Esophagus muscularis mucosa (tissue), 4 donors: ENCODE measurements at regions not wholly inside any gene's neighbourhood (a gene's known extent, or its start where the extent isn't known, plus 50 kb on each side); places are given as distances from the start of the nearest gene placed in this dataset.

Experiments used
- CTCF ChIP-seq, 3 experiments: fragments of 200-600 bp in 2 of 3; fragments of 450-650 bp in 1 of 3; sonication (generic) in 2 of 3; IDR thresholded peaks; one replicate each; pipeline ENCODE4 v1.5.1; 2017 to 2019; ENCODE audit warnings: antibody characterized with exemption in 3 of 3, mild to moderate bottlenecking in 2 of 3, moderate library complexity in 1 of 3
- EP300 ChIP-seq: sonication (generic); formaldehyde crosslinking; IDR thresholded peaks from one replicate; pipeline ENCODE4 v1.6.1; 2017; ENCODE audit warnings: antibody characterized with exemption
- POLR2A ChIP-seq: fragments of 450-650 bp; IDR thresholded peaks from one replicate; pipeline ENCODE4 v1.6.1; 2017; ENCODE audit warnings: antibody characterized with exemption, moderate library complexity, mild to moderate bottlenecking, low read depth

- TF ChIP-seq CTCF (IDR thresholded peaks at IDR 0.05) (no peak), POLR2A (no peak), EP300 (no peak)
These were observed 753.1 kb downstream of the TBC1D22A start for GRCh38 chr22:47515384-47516125.
